Stomach smooth muscle (tissue), 2 donors: ENCODE measurements at regions not wholly inside any gene's neighbourhood (a gene's known extent, or its start where the extent isn't known, plus 50 kb on each side); places are given as distances from the start of the nearest gene placed in this dataset.

ENCODE experiments used
- H3K27ac ChIP-seq: one replicate; pipeline ENCODE4 v1.7.0; 2013; ENCODE audit warnings: mild to moderate bottlenecking, low read length, inconsistent platforms
- H3K27me3 ChIP-seq, 2 donors: one replicate each; pipeline ENCODE4 v1.7.0; 2013; ENCODE audit warnings: low read length in 2 of 2; ENCODE audit not compliant: insufficient read depth in 2 of 2, control insufficient read depth in 1 of 2
- H3K36me3 ChIP-seq, 2 donors: one replicate each; pipeline ENCODE4 v1.7.0; 2013; ENCODE audit warnings: low read length in 2 of 2; ENCODE audit not compliant: control insufficient read depth in 2 of 2, insufficient read depth in 2 of 2
- H3K4me1 ChIP-seq: one replicate; pipeline ENCODE4 v1.7.0; 2013; ENCODE audit warnings: low read length; ENCODE audit not compliant: control insufficient read depth, insufficient read depth
- H3K4me3 ChIP-seq, 2 donors: one replicate each; pipeline ENCODE4 v1.7.0; 2013; ENCODE audit warnings: low read length in 2 of 2
- H3K9ac ChIP-seq, 2 donors: one replicate each; pipeline ENCODE4 v1.7.0; 2013; ENCODE audit warnings: low read length in 2 of 2, mild to moderate bottlenecking in 1 of 2
- H3K9me3 ChIP-seq, 2 donors: one replicate each; pipeline ENCODE4 v1.7.0; 2013; ENCODE audit warnings: low read length in 2 of 2; ENCODE audit not compliant: control insufficient read depth in 2 of 2
- donor health status: healthy.
- donor health status: Pancreatic carcinoma.

- H3K27ac ChIP-seq, result no peak overlapping the region
- H3K9me3 ChIP-seq, result peaks cover 0 to 7% of the 10 kb centered on the region in 2 donors
- H3K27me3 ChIP-seq, result no peaks in the 10 kb centered on the region
- no peak overlapping the region for H3K4me3 ChIP-seq
- no peaks in the 10 kb centered on the region for H3K36me3 ChIP-seq
- no peak overlapping the region for H3K9ac ChIP-seq
- H3K4me1 ChIP-seq, result no peaks in the 10 kb centered on the region
These were observed 365.9 kb downstream of the LRFN5 start for GRCh38 chr14:41972531-41972930.

GRCh38 chr14:41960281-41960680 lies 353.6 kb downstream of the LRFN5 start:
- H3K4me3 ChIP-seq, result no peak overlapping the region
- no peaks in the 10 kb centered on the region for H3K9me3 ChIP-seq
- H3K36me3 ChIP-seq, result no peaks in the 10 kb centered on the region
- H3K9ac ChIP-seq, result no peak overlapping the region
- H3K27ac ChIP-seq, result no peak overlapping the region
- no peaks in the 10 kb centered on the region for H3K27me3 ChIP-seq
- no peaks in the 10 kb centered on the region for H3K4me1 ChIP-seq

- no peaks in the 10 kb centered on the region for H3K27me3 ChIP-seq
- no peaks in the 10 kb centered on the region for H3K9me3 ChIP-seq
- no peaks in the 10 kb centered on the region for H3K4me1 ChIP-seq
- H3K4me3 ChIP-seq, result no peak overlapping the region
- no peaks in the 10 kb centered on the region for H3K36me3 ChIP-seq
- H3K27ac ChIP-seq, result no peak overlapping the region
- H3K9ac ChIP-seq, result no peak overlapping the region
These were observed 350.8 kb downstream of the LRFN5 start for GRCh38 chr14:41957459-41957858.
